ENCODE measurements at regions not wholly inside any gene's neighbourhood (a gene's known extent, or its start where the extent isn't known, plus 50 kb on each side); places are given as distances from the start of the nearest gene placed in this dataset.

- peak; percentile 17 for TF ChIP-seq CTCF (IDR thresholded peaks at IDR 0.05; ENCODE audit: borderline replicate concordance, extremely low read depth, low read length, poor library complexity, severe bottlenecking)
- no peak for TF ChIP-seq EZH2 (IDR thresholded peaks at IDR 0.05; ENCODE audit: borderline replicate concordance, low read depth, low read length, severe bottlenecking)
Observed at GRCh38 chr1:72481420-72481970, 199.2 kb upstream of the NEGR1 start.
